DND-41 (cell line): ENCODE measurements at regions not wholly inside any gene's neighbourhood (a gene's known extent, or its start where the extent isn't known, plus 50 kb on each side); places are given as distances from the start of the nearest gene placed in this dataset.
"Not testable (repeated sequence)": the region's sequence is repeated elsewhere in the genome, so short reads cannot be mapped to it uniquely, and the experiment has no call there.

Experiments
- ATAC-seq: fragments of 200-7000 bp; cut with Tn5 transposase; 3 replicates; pipeline ENCODE4 v1.9.1; 2021; ENCODE audit warnings: low read depth; ENCODE audit not compliant: insufficient read depth
- DNase-seq: peaks from one replicate; pipeline ENCODE4 v3.0.0-alpha.2; 2020
- H2AFZ ChIP-seq: 2 replicates; pipeline ENCODE4 v1.6.0; 2012; ENCODE audit warnings: low read depth, low read length
- H3K27ac ChIP-seq: 2 replicates; pipeline ENCODE4 v1.5.1; 2012; ENCODE audit warnings: low read length, inconsistent platforms
- H3K27me3 ChIP-seq: fragments of 200-600 bp; sonication (generic); 2 replicates; pipeline ENCODE4 v1.6.0; 2012; ENCODE audit warnings: low read length, mild to moderate bottlenecking, inconsistent platforms; ENCODE audit not compliant: insufficient read depth, poor library complexity
- H3K36me3 ChIP-seq: 2 replicates; pipeline ENCODE4 v1.5.1; 2012; ENCODE audit warnings: low read length, inconsistent platforms; ENCODE audit not compliant: insufficient read depth
- H3K4me1 ChIP-seq: 2 replicates; pipeline ENCODE4 v1.5.1; 2012; ENCODE audit warnings: mild to moderate bottlenecking, low read length; ENCODE audit not compliant: insufficient read depth
- H3K4me2 ChIP-seq: 2 replicates; pipeline ENCODE4 v1.6.0; 2012; ENCODE audit warnings: mild to moderate bottlenecking, moderate library complexity, low read length, inconsistent platforms; ENCODE audit not compliant: insufficient read depth
- H3K4me3 ChIP-seq, 2 experiments: fragments of 200-600 bp in 1 of 2; shearing (Covaris generic) in 1 of 2; 2 replicates each; pipeline ENCODE4 v1.5.1; 2012 to 2016; ENCODE audit warnings: inconsistent platforms in 2 of 2, low read length in 2 of 2, mild to moderate bottlenecking in 2 of 2, low read depth in 1 of 2, moderate library complexity in 1 of 2
- H3K79me2 ChIP-seq: 2 replicates; pipeline ENCODE4 v1.6.0; 2012; ENCODE audit warnings: low read length, inconsistent platforms; ENCODE audit not compliant: insufficient read depth
- H3K9ac ChIP-seq: 2 replicates; pipeline ENCODE4 v1.6.0; 2012; ENCODE audit warnings: low read depth, mild to moderate bottlenecking, inconsistent platforms, low read length, moderate library complexity
- H3K9me3 ChIP-seq: 2 replicates; pipeline ENCODE4 v1.5.1; 2012; ENCODE audit warnings: low read length, moderate library complexity, mild to moderate bottlenecking, inconsistent platforms; ENCODE audit not compliant: insufficient read depth, severe bottlenecking
- H4K20me1 ChIP-seq: 2 replicates; pipeline ENCODE4 v1.6.0; 2012; ENCODE audit warnings: low read length; ENCODE audit not compliant: insufficient read depth
- EZH2 ChIP-seq: IDR thresholded peaks from 3 replicates; pipeline ENCODE4 v1.6.1; 2012; ENCODE audit warnings: borderline replicate concordance, low read depth, mild to moderate bottlenecking, moderate library complexity, low read length, inconsistent platforms; ENCODE audit not compliant: severe bottlenecking
- TF ChIP-seq, protein P1 (sequence below): IDR thresholded peaks from 2 replicates; pipeline ENCODE4 v1.5.1; 2012; ENCODE audit warnings: borderline replicate concordance, low read length, moderate library complexity, mild to moderate bottlenecking; ENCODE audit not compliant: poor library complexity, severe bottlenecking; ENCODE audit errors: extremely low read depth

GRCh38 chr2:128613876-128614275, 295.2 kb upstream of the HS6ST1 start:
- no peak overlapping the region for H3K27ac ChIP-seq

DNA sequence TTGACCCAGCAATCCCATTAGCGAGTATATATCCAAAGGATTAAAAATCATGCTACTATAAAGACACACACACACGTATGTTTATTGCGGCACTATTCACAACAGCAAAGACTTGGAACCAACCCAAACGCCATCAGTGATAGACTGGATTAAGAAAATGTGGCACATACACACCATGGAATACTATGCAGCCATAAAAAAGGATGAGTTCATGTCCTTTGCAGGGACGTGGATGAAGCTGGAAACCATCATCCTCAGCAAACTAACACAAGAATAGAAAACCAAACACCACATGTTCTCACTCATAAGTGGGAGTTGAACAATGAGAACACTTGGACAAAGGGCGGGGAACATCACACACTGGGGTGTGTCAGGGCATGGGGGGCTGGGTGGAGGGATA, 296.2 kb upstream of the HS6ST1 start:
- not testable (repeated sequence) for H2AFZ ChIP-seq, H3K9ac ChIP-seq, H3K9me3 ChIP-seq, H3K4me2 ChIP-seq, ATAC-seq, H3K79me2 ChIP-seq, H3K4me1 ChIP-seq, H3K4me3 ChIP-seq, H3K27ac ChIP-seq, H4K20me1 ChIP-seq, H3K36me3 ChIP-seq, H3K27me3 ChIP-seq, DNase-seq

More at GRCh38 chr2:128613876-128614275, 295.2 kb upstream of the HS6ST1 start:
- Histone ChIP-seq H3K4me2 (no peak overlapping the region), H2AFZ (no peak overlapping the region), H3K4me3 (no peak overlapping the region), H3K27me3 (no peaks in the 10 kb centered on the region), H3K4me1 (no peaks in the 10 kb centered on the region), H3K79me2 (no peaks in the 10 kb centered on the region), H3K36me3 (no peaks in the 10 kb centered on the region), H3K9me3 (no peaks in the 10 kb centered on the region), H4K20me1 (no peaks in the 10 kb centered on the region), H3K9ac (no peak overlapping the region)
- TF ChIP-seq, protein P1, sequence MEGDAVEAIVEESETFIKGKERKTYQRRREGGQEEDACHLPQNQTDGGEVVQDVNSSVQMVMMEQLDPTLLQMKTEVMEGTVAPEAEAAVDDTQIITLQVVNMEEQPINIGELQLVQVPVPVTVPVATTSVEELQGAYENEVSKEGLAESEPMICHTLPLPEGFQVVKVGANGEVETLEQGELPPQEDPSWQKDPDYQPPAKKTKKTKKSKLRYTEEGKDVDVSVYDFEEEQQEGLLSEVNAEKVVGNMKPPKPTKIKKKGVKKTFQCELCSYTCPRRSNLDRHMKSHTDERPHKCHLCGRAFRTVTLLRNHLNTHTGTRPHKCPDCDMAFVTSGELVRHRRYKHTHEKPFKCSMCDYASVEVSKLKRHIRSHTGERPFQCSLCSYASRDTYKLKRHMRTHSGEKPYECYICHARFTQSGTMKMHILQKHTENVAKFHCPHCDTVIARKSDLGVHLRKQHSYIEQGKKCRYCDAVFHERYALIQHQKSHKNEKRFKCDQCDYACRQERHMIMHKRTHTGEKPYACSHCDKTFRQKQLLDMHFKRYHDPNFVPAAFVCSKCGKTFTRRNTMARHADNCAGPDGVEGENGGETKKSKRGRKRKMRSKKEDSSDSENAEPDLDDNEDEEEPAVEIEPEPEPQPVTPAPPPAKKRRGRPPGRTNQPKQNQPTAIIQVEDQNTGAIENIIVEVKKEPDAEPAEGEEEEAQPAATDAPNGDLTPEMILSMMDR, result no peak
- no peak for TF ChIP-seq EZH2
- ATAC-seq, result no peak
- DNase-seq, result no peak

DNA sequence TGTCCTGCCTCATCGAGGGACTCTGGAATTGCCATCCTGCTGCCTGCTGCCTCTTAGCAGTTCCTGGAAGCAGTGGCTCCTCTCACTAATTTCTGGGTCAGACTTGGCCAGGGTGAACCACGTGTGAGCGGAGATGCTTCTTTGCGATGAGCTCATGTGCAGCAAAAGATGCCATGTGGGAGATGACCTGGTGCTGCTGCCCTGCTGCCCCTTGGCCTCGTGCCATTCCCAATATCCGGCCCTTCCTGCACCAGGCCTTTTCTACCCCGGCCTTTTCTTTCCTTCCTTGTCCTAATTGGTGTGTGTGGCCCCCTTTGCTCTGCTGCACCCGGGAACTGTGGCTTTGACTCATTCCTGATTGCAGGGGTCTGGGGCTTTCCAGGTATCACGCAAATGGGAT, 296.9 kb upstream of the HS6ST1 start:
- H3K4me3 ChIP-seq, result no peak overlapping the region
- no peaks in the 10 kb centered on the region for H3K79me2 ChIP-seq
- DNase-seq (no peak), ATAC-seq (no peak)
- no peak overlapping the region for H2AFZ ChIP-seq
- no peaks in the 10 kb centered on the region for H3K9me3 ChIP-seq
- no peaks in the 10 kb centered on the region for H3K4me1 ChIP-seq
- no peak overlapping the region for H3K4me2 ChIP-seq
- no peaks in the 10 kb centered on the region for H3K27me3 ChIP-seq
- H4K20me1 ChIP-seq, result no peaks in the 10 kb centered on the region
- H3K36me3 ChIP-seq, result no peaks in the 10 kb centered on the region
- H3K27ac ChIP-seq, result no peak overlapping the region
- H3K9ac ChIP-seq, result no peak overlapping the region
- TF ChIP-seq EZH2, result no peak
- TF ChIP-seq, protein P1, result no peak

- DNase-seq, result no peak
- Histone ChIP-seq H3K4me1 (no peaks in the 10 kb centered on the region), H3K27me3 (no peaks in the 10 kb centered on the region), H3K79me2 (no peaks in the 10 kb centered on the region), H3K4me3 (no peak overlapping the region), H3K9ac (no peak overlapping the region), H2AFZ (no peak overlapping the region), H3K36me3 (no peaks in the 10 kb centered on the region), H3K27ac (no peak overlapping the region), H3K4me2 (no peak overlapping the region), H4K20me1 (no peaks in the 10 kb centered on the region), H3K9me3 (no peaks in the 10 kb centered on the region)
- TF ChIP-seq EZH2, result no peak
- peak; percentile 55; the same call in 2 of the 3 replicates for ATAC-seq
Measured at GRCh38 chr2:128617029-128617590, 298.4 kb upstream of the HS6ST1 start.
